ENCODE measurements at regions not wholly inside any gene's neighbourhood (a gene's known extent, or its start where the extent isn't known, plus 50 kb on each side); places are given as distances from the start of the nearest gene placed in this dataset.

DNA sequence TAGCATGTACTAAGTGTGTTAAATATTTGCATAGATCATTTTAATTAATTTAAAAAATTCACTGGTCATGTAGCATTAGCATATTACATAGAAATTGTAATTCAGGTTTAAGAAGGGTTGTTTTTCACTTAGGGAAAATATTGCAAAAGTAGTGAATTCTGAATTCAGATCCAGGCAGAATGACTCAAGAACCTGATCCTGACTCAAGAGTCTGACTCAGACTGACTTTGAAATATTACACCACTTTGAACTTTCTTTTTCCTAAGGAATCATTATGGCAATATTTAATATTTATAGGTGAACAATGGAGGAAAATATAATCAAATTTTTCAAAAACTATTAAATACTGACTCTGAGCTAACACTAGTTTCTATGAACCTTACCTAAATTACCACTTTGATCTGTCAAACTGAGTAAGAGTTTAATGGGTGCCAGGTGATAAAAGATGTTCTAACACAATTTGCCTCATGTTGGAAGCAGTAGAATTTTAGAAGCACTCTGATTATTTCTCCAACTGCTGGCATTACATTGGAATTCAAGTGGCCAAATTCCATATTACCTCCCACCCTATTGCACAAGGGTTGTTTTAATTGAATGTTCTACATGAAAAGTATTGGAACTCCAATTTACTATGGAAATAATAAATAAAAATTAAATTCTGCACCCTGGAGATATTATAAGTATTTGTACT is 261.6 kb downstream of the SLITRK1 start:
- Histone ChIP-seq H3K36me3 (ENCODE audit: control insufficient read depth in 4 of 4, insufficient read depth in 3 of 4, low read depth in 1 of 4, low read length in 3 of 4) (no peaks in the 10 kb centered on the region), H3K9me3 (ENCODE audit: control insufficient read depth in 4 of 4, low read length in 3 of 4) (no peaks in the 10 kb centered on the region), H3K9ac (ENCODE audit: low read depth in 1 of 2, low read length in 2 of 2) (no peak overlapping the region), H3K4me1 (ENCODE audit: control insufficient read depth in 4 of 4, insufficient read depth in 4 of 4, low read length in 3 of 4) (no peaks in the 10 kb centered on the region), H3K4me3 (ENCODE audit: low read depth in 1 of 3, low read length in 3 of 3) (no peak overlapping the region), H3K27ac (ENCODE audit: low read depth in 1 of 2, low read length in 2 of 2) (no peak overlapping the region), H3K27me3 (ENCODE audit: control insufficient read depth in 4 of 4, insufficient read depth in 4 of 4, low read length in 3 of 4) (no peaks in the 10 kb centered on the region)
- no peak for DNase-seq (ENCODE audit: low spot score)
- TF ChIP-seq FOXA1 (IDR thresholded peaks at IDR 0.05): no peak
- TF ChIP-seq TAF1 (conservative IDR thresholded peaks at IDR 0.05): no peak
- TF ChIP-seq SP1 (IDR thresholded peaks at IDR 0.05): no peak
- no peak for TF ChIP-seq RXRA (IDR thresholded peaks at IDR 0.05)
- TF ChIP-seq JUND (IDR thresholded peaks at IDR 0.05): no peak
- TF ChIP-seq YY1 (IDR thresholded peaks at IDR 0.05): no peak
- no peak for TF ChIP-seq EGR1 (IDR thresholded peaks at IDR 0.05; ENCODE audit: low read depth in 2 of 2)
- TF ChIP-seq NR2F2 (IDR thresholded peaks at IDR 0.05): no peak
- TF ChIP-seq, protein P1, sequence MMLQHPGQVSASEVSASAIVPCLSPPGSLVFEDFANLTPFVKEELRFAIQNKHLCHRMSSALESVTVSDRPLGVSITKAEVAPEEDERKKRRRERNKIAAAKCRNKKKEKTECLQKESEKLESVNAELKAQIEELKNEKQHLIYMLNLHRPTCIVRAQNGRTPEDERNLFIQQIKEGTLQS (IDR thresholded peaks at IDR 0.05): no peak
- TF ChIP-seq GABPA (IDR thresholded peaks at IDR 0.05 in 1 of 2, conservative IDR thresholded peaks at IDR 0.05 in 1 of 2): no peak
- TF ChIP-seq, protein P2, sequence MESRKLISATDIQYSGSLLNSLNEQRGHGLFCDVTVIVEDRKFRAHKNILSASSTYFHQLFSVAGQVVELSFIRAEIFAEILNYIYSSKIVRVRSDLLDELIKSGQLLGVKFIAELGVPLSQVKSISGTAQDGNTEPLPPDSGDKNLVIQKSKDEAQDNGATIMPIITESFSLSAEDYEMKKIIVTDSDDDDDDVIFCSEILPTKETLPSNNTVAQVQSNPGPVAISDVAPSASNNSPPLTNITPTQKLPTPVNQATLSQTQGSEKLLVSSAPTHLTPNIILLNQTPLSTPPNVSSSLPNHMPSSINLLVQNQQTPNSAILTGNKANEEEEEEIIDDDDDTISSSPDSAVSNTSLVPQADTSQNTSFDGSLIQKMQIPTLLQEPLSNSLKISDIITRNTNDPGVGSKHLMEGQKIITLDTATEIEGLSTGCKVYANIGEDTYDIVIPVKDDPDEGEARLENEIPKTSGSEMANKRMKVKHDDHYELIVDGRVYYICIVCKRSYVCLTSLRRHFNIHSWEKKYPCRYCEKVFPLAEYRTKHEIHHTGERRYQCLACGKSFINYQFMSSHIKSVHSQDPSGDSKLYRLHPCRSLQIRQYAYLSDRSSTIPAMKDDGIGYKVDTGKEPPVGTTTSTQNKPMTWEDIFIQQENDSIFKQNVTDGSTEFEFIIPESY (IDR thresholded peaks at IDR 0.05): no peak
- TF ChIP-seq RAD21 (IDR thresholded peaks at IDR 0.05): no peak
- TF ChIP-seq HNF4A (conservative IDR thresholded peaks at IDR 0.05): no peak
- TF ChIP-seq, protein P3, sequence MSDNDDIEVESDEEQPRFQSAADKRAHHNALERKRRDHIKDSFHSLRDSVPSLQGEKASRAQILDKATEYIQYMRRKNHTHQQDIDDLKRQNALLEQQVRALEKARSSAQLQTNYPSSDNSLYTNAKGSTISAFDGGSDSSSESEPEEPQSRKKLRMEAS (IDR thresholded peaks at IDR 0.05): no peak
- TF ChIP-seq, protein P4, sequence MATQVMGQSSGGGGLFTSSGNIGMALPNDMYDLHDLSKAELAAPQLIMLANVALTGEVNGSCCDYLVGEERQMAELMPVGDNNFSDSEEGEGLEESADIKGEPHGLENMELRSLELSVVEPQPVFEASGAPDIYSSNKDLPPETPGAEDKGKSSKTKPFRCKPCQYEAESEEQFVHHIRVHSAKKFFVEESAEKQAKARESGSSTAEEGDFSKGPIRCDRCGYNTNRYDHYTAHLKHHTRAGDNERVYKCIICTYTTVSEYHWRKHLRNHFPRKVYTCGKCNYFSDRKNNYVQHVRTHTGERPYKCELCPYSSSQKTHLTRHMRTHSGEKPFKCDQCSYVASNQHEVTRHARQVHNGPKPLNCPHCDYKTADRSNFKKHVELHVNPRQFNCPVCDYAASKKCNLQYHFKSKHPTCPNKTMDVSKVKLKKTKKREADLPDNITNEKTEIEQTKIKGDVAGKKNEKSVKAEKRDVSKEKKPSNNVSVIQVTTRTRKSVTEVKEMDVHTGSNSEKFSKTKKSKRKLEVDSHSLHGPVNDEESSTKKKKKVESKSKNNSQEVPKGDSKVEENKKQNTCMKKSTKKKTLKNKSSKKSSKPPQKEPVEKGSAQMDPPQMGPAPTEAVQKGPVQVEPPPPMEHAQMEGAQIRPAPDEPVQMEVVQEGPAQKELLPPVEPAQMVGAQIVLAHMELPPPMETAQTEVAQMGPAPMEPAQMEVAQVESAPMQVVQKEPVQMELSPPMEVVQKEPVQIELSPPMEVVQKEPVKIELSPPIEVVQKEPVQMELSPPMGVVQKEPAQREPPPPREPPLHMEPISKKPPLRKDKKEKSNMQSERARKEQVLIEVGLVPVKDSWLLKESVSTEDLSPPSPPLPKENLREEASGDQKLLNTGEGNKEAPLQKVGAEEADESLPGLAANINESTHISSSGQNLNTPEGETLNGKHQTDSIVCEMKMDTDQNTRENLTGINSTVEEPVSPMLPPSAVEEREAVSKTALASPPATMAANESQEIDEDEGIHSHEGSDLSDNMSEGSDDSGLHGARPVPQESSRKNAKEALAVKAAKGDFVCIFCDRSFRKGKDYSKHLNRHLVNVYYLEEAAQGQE (IDR thresholded peaks at IDR 0.05): no peak
- TF ChIP-seq, protein P5, sequence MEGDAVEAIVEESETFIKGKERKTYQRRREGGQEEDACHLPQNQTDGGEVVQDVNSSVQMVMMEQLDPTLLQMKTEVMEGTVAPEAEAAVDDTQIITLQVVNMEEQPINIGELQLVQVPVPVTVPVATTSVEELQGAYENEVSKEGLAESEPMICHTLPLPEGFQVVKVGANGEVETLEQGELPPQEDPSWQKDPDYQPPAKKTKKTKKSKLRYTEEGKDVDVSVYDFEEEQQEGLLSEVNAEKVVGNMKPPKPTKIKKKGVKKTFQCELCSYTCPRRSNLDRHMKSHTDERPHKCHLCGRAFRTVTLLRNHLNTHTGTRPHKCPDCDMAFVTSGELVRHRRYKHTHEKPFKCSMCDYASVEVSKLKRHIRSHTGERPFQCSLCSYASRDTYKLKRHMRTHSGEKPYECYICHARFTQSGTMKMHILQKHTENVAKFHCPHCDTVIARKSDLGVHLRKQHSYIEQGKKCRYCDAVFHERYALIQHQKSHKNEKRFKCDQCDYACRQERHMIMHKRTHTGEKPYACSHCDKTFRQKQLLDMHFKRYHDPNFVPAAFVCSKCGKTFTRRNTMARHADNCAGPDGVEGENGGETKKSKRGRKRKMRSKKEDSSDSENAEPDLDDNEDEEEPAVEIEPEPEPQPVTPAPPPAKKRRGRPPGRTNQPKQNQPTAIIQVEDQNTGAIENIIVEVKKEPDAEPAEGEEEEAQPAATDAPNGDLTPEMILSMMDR (IDR thresholded peaks at IDR 0.05; ENCODE audit: low read depth, low read length, missing input control): no peak
- TF ChIP-seq HNF4G (IDR thresholded peaks at IDR 0.05): no peak
- no peak for TF ChIP-seq FOXA2 (IDR thresholded peaks at IDR 0.05)
